ENCODE measurements at regions not wholly inside any gene's neighbourhood (a gene's known extent, or its start where the extent isn't known, plus 50 kb on each side); places are given as distances from the start of the nearest gene placed in this dataset.
"Not testable (repeated sequence)": the region's sequence is repeated elsewhere in the genome, so short reads cannot be mapped to it uniquely, and the experiment has no call there.

DNA sequence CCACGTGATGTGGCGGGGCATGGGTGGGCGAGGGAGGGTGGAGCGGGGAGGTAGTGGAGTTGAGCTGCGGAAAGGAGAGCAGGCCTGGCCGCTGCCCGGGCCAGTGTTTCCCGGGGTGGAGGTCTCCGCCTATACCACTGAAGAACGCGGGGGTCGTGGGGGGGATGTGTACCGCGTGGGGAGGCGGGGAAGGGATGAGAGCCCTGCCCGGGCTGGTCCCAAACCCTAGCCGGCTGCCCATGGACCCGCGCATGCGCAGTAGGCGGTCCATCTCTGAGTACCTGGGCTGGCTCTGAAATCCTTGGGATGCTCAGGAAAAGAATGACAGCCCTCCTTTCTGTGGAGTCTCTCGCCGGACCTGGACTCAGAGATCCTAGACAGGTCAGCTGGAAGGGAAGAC is 3927.8 kb upstream of the OR11H1 start:
- not testable (repeated sequence) for H3K27me3 ChIP-seq (ENCODE audit: control insufficient read depth, insufficient read depth, low read length); H3K36me3 ChIP-seq (replicated peaks; ENCODE audit: control insufficient read depth, insufficient read depth, low read length); H3K4me3 ChIP-seq (ENCODE audit: insufficient read depth, low read depth, low read length)
- DNase-seq, result peak; percentile 39

DNA sequence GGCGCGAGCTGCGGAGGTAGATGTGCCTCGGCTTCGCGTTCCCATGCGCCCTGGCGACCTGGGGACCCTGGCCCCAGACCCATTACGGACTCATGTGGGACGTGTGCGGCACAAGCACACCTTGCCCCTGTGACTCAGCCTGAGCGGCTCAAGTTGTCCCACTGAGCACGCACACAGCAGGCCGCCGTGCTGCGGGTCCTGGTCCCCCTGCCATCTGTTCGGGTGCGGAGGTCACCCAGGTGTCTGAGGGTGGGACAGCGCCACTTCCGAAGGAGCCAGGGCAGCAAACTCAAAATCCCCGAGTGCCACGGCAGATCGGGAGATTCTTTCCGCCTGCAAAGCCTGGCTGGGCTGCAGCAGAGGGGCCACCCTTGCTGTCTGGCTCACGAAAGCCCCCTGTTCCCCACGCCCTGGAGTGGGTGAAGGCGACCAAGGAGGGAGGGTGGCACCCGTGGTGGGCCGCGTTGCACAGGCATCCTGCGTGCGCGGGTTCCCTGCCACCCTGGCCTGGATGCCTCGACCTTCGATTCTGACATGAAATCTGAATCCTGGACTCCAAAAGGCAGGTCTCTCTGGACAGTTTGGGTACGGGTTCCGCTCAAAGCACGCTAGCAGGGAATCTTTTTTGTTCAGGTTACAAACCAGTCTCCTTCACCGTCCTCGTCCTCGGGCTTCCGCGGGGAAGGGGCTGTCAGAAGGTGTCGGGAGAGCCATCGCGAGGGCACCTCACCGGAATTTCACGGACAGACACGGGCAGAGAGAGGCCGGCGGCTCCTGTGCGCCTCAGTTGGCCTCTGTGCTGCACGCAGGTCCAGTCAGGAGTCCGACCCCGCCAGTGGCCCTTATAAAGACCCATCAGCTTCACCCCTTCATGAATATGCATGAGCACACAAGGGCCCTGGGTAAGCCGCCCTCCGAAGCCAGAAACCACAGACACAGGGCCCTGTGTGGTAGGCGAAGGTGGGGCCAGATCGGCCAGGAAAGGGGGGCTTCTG is 3926.8 kb upstream of the OR11H1 start:
- not testable (repeated sequence) for H3K4me3 ChIP-seq (ENCODE audit: insufficient read depth, low read depth, low read length); DNase-seq; H3K27me3 ChIP-seq (ENCODE audit: control insufficient read depth, insufficient read depth, low read length); H3K36me3 ChIP-seq (replicated peaks; ENCODE audit: control insufficient read depth, insufficient read depth, low read length)

DNA sequence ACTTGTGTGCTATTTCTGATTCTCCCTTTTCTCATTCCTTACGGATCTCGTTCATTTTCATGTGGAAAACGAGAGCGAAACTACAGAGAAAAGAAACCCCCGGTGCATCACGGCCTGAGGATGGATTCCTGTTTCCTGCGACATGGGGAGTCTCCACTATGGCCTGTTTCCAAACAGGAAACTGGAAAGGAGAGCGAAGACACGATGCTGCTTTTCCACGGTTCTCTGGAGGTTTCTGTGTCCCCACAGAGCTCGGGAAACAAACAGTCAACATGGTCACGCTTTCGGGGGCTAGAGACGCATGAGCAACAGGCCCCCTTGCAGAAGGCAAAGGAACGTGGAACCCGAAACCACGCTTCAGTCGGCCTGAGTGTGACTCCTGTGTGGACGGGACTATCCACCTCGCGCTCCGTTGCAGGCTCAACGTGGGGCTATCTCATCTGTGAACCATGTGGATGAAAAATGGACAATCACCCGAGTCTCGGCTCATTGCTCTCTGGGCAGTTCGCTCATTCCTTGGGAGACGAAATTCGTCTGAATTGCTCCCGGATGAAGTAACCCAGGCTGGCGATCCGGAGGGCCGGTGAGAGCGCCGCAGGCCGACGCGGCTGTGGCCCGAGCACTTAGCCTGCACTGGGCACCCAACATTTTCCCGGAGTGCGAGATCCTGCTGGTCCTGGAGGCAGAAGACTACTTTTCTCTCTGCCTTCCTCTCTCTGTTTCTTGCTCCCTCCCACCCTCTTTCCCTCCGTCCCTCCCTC is 3923.2 kb upstream of the OR11H1 start:
- DNase-seq; H3K36me3 ChIP-seq (replicated peaks; ENCODE audit: control insufficient read depth, insufficient read depth, low read length); H3K4me3 ChIP-seq (ENCODE audit: insufficient read depth, low read depth, low read length); H3K27me3 ChIP-seq (ENCODE audit: control insufficient read depth, insufficient read depth, low read length): not testable (repeated sequence)

DNA sequence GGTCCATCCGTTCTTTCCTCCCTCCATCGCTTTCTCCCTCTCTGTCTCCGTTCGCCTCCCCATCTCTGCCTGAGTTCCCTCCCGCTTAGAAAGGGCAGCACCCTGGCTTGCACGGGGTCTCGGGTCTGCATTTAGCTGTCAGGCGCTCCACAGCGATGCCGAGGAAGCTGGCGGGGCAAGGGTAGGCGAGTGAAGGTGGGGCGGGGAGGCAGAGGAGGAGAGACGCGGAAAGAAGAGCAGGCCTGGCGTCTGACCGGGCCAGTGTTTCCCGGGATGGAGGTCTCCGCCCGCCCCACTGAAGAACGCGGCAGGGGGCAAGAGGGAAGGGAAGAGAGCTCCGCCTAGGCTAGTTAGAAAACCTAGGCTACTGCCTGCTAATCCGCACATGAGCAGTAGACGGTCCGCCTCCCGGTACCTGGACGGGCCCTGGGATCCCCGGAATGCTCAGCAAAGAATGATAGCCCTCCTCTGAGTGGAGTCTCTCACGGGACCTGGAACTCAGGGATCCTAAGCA is 3922.5 kb upstream of the OR11H1 start:
- no peak for DNase-seq
- Histone ChIP-seq H3K36me3 (replicated peaks; ENCODE audit: control insufficient read depth, insufficient read depth, low read length) (no peaks in the 10 kb centered on the region), H3K4me3 (ENCODE audit: insufficient read depth, low read depth, low read length) (no peak overlapping the region), H3K27me3 (ENCODE audit: control insufficient read depth, insufficient read depth, low read length) (no peaks in the 10 kb centered on the region)

DNA sequence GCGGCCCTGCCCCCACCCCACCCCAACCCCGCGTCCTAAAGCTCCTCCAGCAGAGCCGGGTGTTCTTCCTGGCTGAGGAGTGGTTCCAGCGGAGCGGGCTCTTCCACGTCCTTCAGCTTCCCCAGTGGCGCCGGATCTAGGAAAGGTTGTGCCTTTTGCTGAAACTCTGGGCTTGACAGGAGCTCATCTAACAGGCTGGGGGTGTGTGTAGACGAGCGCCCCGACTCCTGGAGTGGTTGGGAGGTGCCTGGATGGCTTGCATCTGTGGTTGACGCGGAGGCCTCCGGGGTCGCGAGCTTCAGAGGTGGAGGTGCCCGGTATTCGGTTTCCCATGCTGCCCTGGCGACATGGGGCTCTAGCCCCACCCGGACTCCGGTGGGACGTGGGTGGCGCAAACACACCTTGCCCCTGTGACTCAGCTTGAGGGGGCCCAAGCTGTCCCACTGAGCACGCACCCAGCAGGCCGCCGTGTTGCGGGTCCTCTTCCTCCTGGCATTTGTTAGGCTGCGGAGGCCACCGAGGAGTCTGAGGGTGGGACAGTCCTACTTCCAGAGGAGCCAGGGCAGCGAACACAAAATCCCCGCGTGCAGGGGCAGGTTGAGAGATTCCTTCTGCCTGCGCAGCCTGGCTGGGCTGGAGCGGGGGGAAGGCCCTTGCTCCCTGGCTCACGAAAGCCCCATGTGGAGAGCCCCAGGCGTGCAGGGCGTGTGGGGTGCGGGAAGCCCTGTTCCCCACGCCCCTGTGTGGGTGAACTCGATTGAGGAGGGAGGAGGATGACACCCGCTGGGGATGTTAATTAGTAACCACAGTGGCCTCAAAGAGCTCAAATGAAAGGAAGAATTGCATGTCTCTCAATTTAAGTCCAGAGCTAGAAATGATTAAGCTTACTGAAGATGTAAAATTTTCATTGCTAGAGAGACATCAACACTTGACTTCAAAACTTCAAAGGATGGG is 3921.7 kb upstream of the OR11H1 start:
- H3K36me3 ChIP-seq (replicated peaks; ENCODE audit: control insufficient read depth, insufficient read depth, low read length); H3K27me3 ChIP-seq (ENCODE audit: control insufficient read depth, insufficient read depth, low read length); H3K4me3 ChIP-seq (ENCODE audit: insufficient read depth, low read depth, low read length); DNase-seq: not testable (repeated sequence)

DNA sequence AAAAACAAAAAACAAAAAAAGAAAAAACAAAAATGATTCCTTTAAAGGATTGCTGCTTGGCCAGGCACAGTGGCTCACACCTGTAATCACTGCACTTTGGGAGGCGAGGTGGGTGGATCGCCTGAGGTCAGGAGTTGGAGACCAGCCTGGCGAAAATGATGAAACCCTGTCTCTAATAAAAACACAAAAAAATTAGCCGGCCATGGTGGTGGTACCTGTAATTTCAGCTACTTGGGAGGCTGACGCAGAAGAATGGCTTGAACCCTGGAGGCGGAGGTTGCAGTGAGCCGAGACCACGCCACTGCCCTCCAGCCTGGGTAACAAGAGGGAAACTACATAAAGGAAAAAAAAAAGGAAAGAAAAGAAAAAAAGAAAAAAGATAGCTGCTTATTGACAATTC is 3920.8 kb upstream of the OR11H1 start:
- DNase-seq; H3K36me3 ChIP-seq (replicated peaks; ENCODE audit: control insufficient read depth, insufficient read depth, low read length); H3K4me3 ChIP-seq (ENCODE audit: insufficient read depth, low read depth, low read length); H3K27me3 ChIP-seq (ENCODE audit: control insufficient read depth, insufficient read depth, low read length): not testable (repeated sequence)

DNA sequence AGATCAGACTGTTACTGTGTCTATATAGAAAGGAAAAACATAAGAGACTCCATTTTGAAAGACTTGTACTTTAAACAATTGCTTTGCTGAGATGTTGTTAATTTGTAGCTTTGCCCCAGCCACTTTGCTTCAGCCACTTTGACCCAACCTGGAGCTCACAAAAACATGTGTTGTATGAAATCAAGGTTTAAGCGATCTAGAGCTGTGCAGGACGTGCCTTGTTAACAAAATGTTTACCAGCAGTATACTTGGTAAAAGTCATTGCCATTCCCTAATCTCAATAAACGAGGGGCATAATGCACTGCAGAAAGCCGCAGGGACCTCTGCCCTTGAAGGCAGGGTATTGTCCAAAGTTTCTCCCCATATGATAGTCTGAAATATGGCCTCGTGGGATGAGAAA is 3919.5 kb upstream of the OR11H1 start:
- H3K36me3 ChIP-seq (replicated peaks; ENCODE audit: control insufficient read depth, insufficient read depth, low read length); H3K27me3 ChIP-seq (ENCODE audit: control insufficient read depth, insufficient read depth, low read length); DNase-seq; H3K4me3 ChIP-seq (ENCODE audit: insufficient read depth, low read depth, low read length): not testable (repeated sequence)

DNA sequence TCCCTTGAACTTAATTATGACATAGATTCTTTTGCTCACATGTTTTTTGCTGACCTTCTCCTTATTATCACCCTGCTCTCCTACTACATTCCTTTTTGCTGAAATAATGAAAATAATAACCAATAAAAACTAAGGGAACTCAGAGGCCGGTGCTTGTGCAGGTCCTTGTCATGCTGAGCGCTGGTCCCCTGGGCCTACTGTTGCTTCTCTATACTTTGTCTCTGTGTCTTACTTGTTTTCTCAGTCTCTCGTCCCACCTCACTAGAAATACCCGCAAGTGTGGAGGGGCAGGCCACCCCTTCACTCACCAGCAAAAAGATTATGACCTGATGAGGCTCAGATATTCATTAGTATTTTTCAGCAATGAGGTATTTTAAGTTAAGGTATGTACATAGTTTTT is 3918.8 kb upstream of the OR11H1 start:
- not testable (repeated sequence) for H3K4me3 ChIP-seq (ENCODE audit: insufficient read depth, low read depth, low read length); H3K27me3 ChIP-seq (ENCODE audit: control insufficient read depth, insufficient read depth, low read length); H3K36me3 ChIP-seq (replicated peaks; ENCODE audit: control insufficient read depth, insufficient read depth, low read length); DNase-seq

DNA sequence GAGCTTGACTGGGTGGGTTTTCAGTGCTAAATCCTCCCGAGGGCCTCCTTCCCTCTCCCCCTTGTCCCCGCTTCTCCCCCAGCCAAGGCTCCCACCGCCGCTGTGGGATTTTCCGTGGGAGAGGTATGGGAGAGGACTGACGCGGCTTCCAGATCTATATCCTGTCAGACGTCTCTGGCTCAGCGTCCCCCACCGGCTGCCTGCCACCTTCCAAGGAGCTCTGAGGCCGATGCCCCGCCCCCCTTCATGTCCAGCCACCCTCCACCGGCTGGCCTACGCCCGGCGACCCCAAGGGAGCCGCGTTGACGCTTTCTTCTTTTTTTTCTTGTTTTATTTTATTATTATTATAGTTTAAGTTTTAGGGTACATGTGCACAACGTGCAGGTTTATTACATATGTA is 3916.7 kb upstream of the OR11H1 start:
- not testable (repeated sequence) for H3K27me3 ChIP-seq (ENCODE audit: control insufficient read depth, insufficient read depth, low read length); H3K4me3 ChIP-seq (ENCODE audit: insufficient read depth, low read depth, low read length)

DNA sequence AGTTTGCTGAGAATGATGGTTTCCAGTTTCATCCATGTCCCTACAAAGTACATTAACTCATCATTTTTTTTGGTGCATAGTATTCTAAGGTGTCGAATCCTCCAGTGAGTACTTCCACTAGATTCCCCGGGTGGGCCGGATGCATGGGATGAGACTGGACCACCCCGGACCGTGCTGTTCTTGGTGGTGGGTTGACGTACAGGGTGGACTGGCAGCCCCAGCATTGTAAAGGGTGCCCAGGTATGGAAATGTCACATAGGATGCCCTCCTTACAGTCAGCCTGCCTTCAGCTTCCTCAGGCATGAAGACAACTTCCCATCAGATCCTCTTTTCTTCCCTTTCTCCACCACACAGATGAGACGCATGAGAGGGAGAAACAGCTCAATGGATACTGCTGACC is 3916.1 kb upstream of the OR11H1 start:
- not testable (repeated sequence) for H3K4me3 ChIP-seq (ENCODE audit: insufficient read depth, low read depth, low read length); DNase-seq; H3K27me3 ChIP-seq (ENCODE audit: control insufficient read depth, insufficient read depth, low read length); H3K36me3 ChIP-seq (replicated peaks; ENCODE audit: control insufficient read depth, insufficient read depth, low read length)

More for the DNA sequence above, 3916.7 kb upstream of the OR11H1 start:
- H3K36me3 ChIP-seq (replicated peaks; ENCODE audit: control insufficient read depth, insufficient read depth, low read length); DNase-seq: not testable (repeated sequence)

DNA sequence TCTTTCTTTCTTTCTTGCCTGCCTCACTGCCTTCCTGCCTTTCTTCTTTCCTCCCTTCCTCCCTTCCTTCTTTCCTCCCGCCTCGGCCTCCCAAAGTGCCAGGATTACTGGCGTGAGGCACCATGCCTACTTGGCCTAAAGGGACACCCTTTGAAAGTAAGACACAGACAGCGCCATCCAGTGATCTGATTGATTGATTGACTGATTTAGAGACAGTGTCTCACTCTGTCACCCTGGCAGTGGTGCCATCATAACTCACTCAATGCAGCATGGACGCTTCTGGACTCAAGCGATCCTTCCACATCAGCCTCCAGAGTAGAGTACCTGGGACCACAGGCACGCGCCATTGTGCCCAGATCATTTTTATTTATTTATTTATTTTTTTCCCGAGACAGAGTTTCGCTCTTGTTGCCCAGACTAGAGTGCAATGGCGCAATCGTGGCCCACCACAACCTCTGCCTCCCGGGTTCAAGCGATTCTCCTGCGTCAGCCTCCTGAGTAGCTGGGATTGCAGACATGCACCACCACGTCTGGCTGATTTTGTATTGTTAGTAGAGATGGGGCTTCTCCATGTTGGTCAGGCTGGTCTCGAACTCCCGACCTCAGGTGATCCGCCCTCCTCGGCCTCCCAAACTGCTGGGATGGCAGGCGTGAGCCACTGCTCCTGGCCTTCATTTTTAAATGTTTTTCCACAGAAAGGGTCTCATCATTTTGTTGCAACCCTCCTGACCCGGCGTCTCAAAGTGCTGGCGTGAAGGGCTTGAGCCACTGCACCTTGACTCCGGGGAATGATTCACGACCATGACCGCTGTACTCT is 3914.7 kb upstream of the OR11H1 start:
- H3K27me3 ChIP-seq (ENCODE audit: control insufficient read depth, insufficient read depth, low read length); H3K36me3 ChIP-seq (replicated peaks; ENCODE audit: control insufficient read depth, insufficient read depth, low read length); H3K4me3 ChIP-seq (ENCODE audit: insufficient read depth, low read depth, low read length); DNase-seq: not testable (repeated sequence)

DNA sequence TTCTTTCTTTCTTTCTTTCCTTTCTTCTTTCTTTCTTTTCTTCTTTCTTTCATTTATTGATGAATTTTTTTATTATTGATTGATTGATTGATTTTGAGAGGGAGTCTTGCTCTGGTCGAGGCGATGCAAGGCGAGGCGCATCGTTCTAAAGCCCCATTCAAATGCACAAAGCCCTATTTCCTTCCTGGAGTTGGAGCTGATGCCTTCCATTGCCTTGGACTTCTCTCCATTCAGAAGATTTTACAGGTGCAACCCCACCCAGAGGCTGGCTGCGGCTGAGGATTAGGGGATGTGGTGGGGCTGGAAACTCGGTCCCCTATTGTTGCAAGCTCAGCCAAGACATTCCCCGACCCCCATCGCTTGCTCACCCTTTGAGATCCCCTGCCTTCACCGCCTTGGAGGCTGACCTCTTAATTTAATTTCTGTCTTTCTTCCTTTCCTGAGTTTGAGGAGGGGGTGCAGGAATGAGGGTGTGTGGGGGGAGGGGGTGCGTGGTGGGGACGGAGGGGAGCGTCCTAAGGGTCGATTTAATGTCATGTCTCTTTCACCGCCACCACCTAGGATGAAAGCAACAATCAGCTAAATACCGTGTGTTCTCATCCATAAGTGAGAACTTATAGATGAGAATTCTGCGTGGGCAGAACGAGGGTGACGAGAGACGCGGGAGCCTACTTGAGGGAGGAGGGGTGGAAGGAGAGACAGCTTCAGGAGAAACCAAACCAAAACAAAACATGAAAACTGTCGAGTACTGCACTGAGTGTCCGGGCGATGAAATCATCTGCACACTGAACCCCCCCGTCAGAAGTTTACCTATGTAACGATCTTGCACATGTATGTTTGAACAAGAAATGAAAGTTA is 3913.9 kb upstream of the OR11H1 start:
- H3K36me3 ChIP-seq (replicated peaks; ENCODE audit: control insufficient read depth, insufficient read depth, low read length), result no peaks in the 10 kb centered on the region
- no peaks in the 10 kb centered on the region for H3K27me3 ChIP-seq (ENCODE audit: control insufficient read depth, insufficient read depth, low read length)
- no peak for DNase-seq
- H3K4me3 ChIP-seq (ENCODE audit: insufficient read depth, low read depth, low read length), result no peak overlapping the region
